Spleen (tissue), 7 donors: ENCODE measurements at regions not wholly inside any gene's neighbourhood (a gene's known extent, or its start where the extent isn't known, plus 50 kb on each side); places are given as distances from the start of the nearest gene placed in this dataset.

ENCODE experiments used
- POLR2A ChIP-seq, 3 donors: fragments of 450-650 bp; IDR thresholded peaks; one replicate each; pipeline ENCODE4 v1.5.1; 2017; ENCODE audit warnings: antibody characterized with exemption in 3 of 3, mild to moderate bottlenecking in 1 of 3
- TF ChIP-seq, protein P1 (sequence below), 11 experiments: fragments of 200-600 bp in 7 of 11; fragments of 450-650 bp in 4 of 11; sonication (generic) in 4 of 11; IDR thresholded peaks in 8 of 11; conservative IDR thresholded peaks in 3 of 11; 1 replicate in 7 of 11; 2 replicates in 4 of 11; pipeline versions ENCODE4 v1.4.0 to v1.8.0; 2016 to 2021; ENCODE audit warnings: antibody characterized with exemption in 11 of 11, inconsistent platforms in 4 of 11, mild to moderate bottlenecking in 1 of 11
- donor health status: DM: no; HTN: no; CAD: no; lungs with moderate emphysema.
- donor health status: DM: no; HTN: no; CAD: no.
- donor health status: DM: no; HTN: no; CAD: no.

DNA sequence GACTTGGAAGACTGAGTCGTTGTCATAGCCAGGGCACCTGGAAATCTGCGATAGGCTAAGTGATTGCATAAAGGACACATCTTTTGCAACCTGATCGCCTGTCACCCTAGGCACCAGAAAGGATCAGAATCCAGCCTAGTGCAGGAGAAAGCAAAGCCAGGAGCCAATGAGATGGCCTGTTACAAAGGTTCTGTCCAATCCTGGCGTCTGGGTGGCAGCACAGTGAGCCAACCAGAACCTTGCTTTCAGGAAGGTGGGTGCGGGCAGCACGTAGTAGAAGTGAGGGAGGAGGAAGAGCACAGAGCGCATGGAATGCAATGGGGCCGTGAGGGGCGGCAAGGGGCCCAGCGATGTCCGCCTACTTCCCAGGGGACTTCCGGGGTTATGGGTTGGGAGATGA, 120.4 kb upstream of the GGTLC1 start:
- TF ChIP-seq, protein P1, sequence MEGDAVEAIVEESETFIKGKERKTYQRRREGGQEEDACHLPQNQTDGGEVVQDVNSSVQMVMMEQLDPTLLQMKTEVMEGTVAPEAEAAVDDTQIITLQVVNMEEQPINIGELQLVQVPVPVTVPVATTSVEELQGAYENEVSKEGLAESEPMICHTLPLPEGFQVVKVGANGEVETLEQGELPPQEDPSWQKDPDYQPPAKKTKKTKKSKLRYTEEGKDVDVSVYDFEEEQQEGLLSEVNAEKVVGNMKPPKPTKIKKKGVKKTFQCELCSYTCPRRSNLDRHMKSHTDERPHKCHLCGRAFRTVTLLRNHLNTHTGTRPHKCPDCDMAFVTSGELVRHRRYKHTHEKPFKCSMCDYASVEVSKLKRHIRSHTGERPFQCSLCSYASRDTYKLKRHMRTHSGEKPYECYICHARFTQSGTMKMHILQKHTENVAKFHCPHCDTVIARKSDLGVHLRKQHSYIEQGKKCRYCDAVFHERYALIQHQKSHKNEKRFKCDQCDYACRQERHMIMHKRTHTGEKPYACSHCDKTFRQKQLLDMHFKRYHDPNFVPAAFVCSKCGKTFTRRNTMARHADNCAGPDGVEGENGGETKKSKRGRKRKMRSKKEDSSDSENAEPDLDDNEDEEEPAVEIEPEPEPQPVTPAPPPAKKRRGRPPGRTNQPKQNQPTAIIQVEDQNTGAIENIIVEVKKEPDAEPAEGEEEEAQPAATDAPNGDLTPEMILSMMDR (IDR thresholded peaks at IDR 0.05 in 8 of 11, conservative IDR thresholded peaks at IDR 0.05 in 3 of 11), result no peak
- no peak for TF ChIP-seq POLR2A (IDR thresholded peaks at IDR 0.05)
